PC-3 (cell line): ENCODE measurements at regions not wholly inside any gene's neighbourhood (a gene's known extent, or its start where the extent isn't known, plus 50 kb on each side); places are given as distances from the start of the nearest gene placed in this dataset.

ENCODE experiments used
- ATAC-seq: fragments of 200-7000 bp; cut with Tn5 transposase; 2 replicates; pipeline ENCODE4 v1.9.1; 2020; ENCODE audit warnings: mild to moderate bottlenecking, moderate library complexity
- BruUV-seq: library from RNA; stranded (reverse); fragments of 400-500 nt; replicated peaks from 2 replicates; lab custom pipeline; 2021; lab: Mats Ljungman, UMichigan
- CTCF ChIA-PET: fragments of 300-600 bp; sonication (Branson Sonifier 250); formaldehyde crosslinking; loops from one replicate; lab custom pipeline; 2022; ENCODE audit warnings: antibody characterized with exemption; lab: Charles Lee
- POLR2A ChIA-PET: fragments of 300-600 bp; sonication (Branson Sonifier 250); formaldehyde crosslinking; loops from one replicate; lab custom pipeline; 2022; ENCODE audit warnings: antibody characterized with exemption; ENCODE audit not compliant: unreplicated experiment; lab: Charles Lee
- DNase-seq: peaks from one replicate; pipeline ENCODE4 v3.0.0-alpha.2; 2015
- H2AFZ ChIP-seq: fragments of 300-600 bp; sonication (generic); 2 replicates; pipeline ENCODE4 v1.6.0; 2016; ENCODE audit warnings: antibody characterized with exemption, low read length
- H3F3A ChIP-seq: fragments of 300-600 bp; sonication (generic); one replicate; pipeline ENCODE4 v1.6.0; 2017; ENCODE audit warnings: antibody characterized with exemption, low read length, control low read depth, mild to moderate bottlenecking; ENCODE audit not compliant: unreplicated experiment
- H3K27ac ChIP-seq: fragments of 300-600 bp; sonication (generic); 2 replicates; pipeline ENCODE4 v1.5.1; 2016; ENCODE audit warnings: mild to moderate bottlenecking, low read length
- H3K27me3 ChIP-seq: fragments of 300-600 bp; sonication (generic); 2 replicates; pipeline ENCODE4 v1.6.1; 2016; ENCODE audit warnings: low read length, mixed read lengths
- H3K36me3 ChIP-seq: fragments of 300-600 bp; sonication (generic); 2 replicates; pipeline ENCODE4 v1.6.1; 2016; ENCODE audit warnings: low read depth, mixed run types, low read length, mixed read lengths
- H3K4me1 ChIP-seq: fragments of 300-600 bp; sonication (generic); 2 replicates; pipeline ENCODE4 v1.5.1; 2016; ENCODE audit warnings: low read length; ENCODE audit not compliant: insufficient read depth
- H3K4me2 ChIP-seq: fragments of 300-600 bp; sonication (generic); 2 replicates; pipeline ENCODE4 v1.6.0; 2016; ENCODE audit warnings: low read length
- H3K4me3 ChIP-seq: fragments of 300-600 bp; sonication (generic); 2 replicates; pipeline ENCODE4 v1.5.1; 2016; ENCODE audit warnings: mild to moderate bottlenecking, low read length, mixed read lengths
- H3K79me2 ChIP-seq: fragments of 300-600 bp; sonication (generic); 2 replicates; pipeline ENCODE4 v1.6.1; 2017; ENCODE audit warnings: low read length, mixed read lengths
- H3K9ac ChIP-seq: fragments of 300-600 bp; sonication (generic); 2 replicates; pipeline ENCODE4 v1.6.0; 2016; ENCODE audit warnings: mild to moderate bottlenecking, low read length
- H3K9me2 ChIP-seq: fragments of 300-600 bp; sonication (generic); replicated peaks from 2 replicates; pipeline ENCODE4 v1.6.1; 2016; ENCODE audit warnings: mixed run types, low read length, mixed read lengths
- H3K9me3 ChIP-seq: fragments of 300-600 bp; sonication (generic); 2 replicates; pipeline ENCODE4 v1.6.1; 2016; ENCODE audit warnings: low read length, mixed read lengths
- H4K20me1 ChIP-seq: fragments of 300-600 bp; sonication (generic); 2 replicates; pipeline ENCODE4 v1.6.1; 2016; ENCODE audit warnings: low read length, mixed read lengths
- EZH2 ChIP-seq: fragments of 300-600 bp; sonication (generic); IDR thresholded peaks from one replicate; pipeline ENCODE4 v1.6.1; 2017; ENCODE audit warnings: antibody characterized with exemption, mild to moderate bottlenecking, low read length; ENCODE audit not compliant: unreplicated experiment
- EZH2phosphoT487 ChIP-seq: fragments of 300-600 bp; sonication (generic); IDR thresholded peaks from 2 replicates; pipeline ENCODE4 v1.6.1; 2018; ENCODE audit warnings: mild to moderate bottlenecking, antibody characterized with exemption, low read length, borderline replicate concordance
- intact Hi-C: fragments of 100-400 bp; cut with micrococcal nuclease; formaldehyde crosslinking; loops from 2 replicates; pipeline ENCODE4 v1.9.0; 2023
- TF ChIP-seq, protein P1 (sequence below): fragments of 300-600 bp; sonication (generic); conservative IDR thresholded peaks from 2 replicates; pipeline ENCODE4 v1.5.1; 2017; ENCODE audit warnings: antibody characterized with exemption, low read depth, mild to moderate bottlenecking, low read length

DNA sequence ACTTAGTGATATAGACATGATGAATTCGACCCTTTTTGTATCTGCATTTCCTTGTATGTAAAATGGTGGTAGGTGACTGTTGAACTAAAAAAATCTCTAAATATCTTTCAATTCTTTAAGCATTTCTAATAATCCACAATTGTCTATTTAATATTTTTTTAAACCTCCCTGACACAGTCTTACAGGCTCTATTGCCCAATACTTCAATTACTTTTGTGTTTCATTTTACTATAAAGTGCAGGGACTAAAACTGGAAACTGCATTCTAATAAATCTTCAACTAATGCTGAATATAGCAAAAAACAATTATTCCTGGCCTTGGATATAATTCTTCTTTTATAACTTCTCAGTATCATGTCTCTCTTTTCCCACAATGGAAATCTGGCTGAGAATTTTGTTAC is 202.7 kb upstream of the PIK3R1 start:
- Histone ChIP-seq H3K36me3 (no peaks in the 10 kb centered on the region), H2AFZ (no peak overlapping the region), H3K4me3 (no peak overlapping the region), H3K4me1 (no peaks in the 10 kb centered on the region), H3K9ac (no peak overlapping the region), H3K9me3 (no peaks in the 10 kb centered on the region), H3K79me2 (no peaks in the 10 kb centered on the region), H4K20me1 (no peaks in the 10 kb centered on the region), H3K4me2 (no peak overlapping the region), H3F3A (no peaks in the 10 kb centered on the region), H3K27me3 (no peaks in the 10 kb centered on the region), H3K9me2 (no peaks in the 10 kb centered on the region), H3K27ac (no peak overlapping the region)
- ChIA-PET CTCF (no interaction called here), POLR2A (no interaction called here)
- ATAC-seq (no peak), DNase-seq (no peak)
- intact Hi-C loops: no loop called here
- no TSS peak for BruUV-seq
- no peak for TF ChIP-seq EZH2phosphoT487
- TF ChIP-seq, protein P1, sequence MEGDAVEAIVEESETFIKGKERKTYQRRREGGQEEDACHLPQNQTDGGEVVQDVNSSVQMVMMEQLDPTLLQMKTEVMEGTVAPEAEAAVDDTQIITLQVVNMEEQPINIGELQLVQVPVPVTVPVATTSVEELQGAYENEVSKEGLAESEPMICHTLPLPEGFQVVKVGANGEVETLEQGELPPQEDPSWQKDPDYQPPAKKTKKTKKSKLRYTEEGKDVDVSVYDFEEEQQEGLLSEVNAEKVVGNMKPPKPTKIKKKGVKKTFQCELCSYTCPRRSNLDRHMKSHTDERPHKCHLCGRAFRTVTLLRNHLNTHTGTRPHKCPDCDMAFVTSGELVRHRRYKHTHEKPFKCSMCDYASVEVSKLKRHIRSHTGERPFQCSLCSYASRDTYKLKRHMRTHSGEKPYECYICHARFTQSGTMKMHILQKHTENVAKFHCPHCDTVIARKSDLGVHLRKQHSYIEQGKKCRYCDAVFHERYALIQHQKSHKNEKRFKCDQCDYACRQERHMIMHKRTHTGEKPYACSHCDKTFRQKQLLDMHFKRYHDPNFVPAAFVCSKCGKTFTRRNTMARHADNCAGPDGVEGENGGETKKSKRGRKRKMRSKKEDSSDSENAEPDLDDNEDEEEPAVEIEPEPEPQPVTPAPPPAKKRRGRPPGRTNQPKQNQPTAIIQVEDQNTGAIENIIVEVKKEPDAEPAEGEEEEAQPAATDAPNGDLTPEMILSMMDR: no peak
- no peak for TF ChIP-seq EZH2

DNA sequence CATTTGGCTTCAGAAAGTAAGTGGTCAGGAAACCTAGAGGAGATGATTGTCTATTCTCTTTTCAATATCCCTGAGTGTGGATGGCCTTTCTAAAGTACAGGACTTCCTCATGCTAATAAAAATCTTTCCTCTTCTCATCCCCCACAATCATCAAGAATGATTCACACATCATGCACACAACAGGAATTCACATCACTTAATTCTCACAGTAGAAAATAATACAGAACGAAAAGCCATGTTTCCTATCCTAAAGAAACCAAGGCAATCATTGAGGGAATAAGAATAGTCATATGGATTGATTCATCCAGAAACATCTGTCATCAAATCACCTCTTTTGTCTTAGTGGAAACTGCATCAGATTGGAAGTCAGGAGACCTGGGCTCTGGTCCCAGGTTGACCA is 203.1 kb upstream of the PIK3R1 start:
- ATAC-seq: no peak
- DNase-seq: no peak
- ChIA-PET CTCF (no interaction called here), POLR2A (no interaction called here)
- H3K9me3 ChIP-seq: no peaks in the 10 kb centered on the region
- no peaks in the 10 kb centered on the region for H3K27me3 ChIP-seq
- H3K4me1 ChIP-seq: no peaks in the 10 kb centered on the region
- no peaks in the 10 kb centered on the region for H4K20me1 ChIP-seq
- no peak overlapping the region for H2AFZ ChIP-seq
- no peak overlapping the region for H3K4me2 ChIP-seq
- BruUV-seq: no TSS peak
- TF ChIP-seq EZH2: no peak
- TF ChIP-seq, protein P1: no peak
- TF ChIP-seq EZH2phosphoT487: no peak
- no peak overlapping the region for H3K9ac ChIP-seq
- H3K27ac ChIP-seq: no peak overlapping the region
- intact Hi-C loops: no loop called here
- H3K9me2 ChIP-seq: no peaks in the 10 kb centered on the region
- no peaks in the 10 kb centered on the region for H3K79me2 ChIP-seq
- H3K4me3 ChIP-seq: no peak overlapping the region
- no peaks in the 10 kb centered on the region for H3K36me3 ChIP-seq
- H3F3A ChIP-seq: no peaks in the 10 kb centered on the region

DNA sequence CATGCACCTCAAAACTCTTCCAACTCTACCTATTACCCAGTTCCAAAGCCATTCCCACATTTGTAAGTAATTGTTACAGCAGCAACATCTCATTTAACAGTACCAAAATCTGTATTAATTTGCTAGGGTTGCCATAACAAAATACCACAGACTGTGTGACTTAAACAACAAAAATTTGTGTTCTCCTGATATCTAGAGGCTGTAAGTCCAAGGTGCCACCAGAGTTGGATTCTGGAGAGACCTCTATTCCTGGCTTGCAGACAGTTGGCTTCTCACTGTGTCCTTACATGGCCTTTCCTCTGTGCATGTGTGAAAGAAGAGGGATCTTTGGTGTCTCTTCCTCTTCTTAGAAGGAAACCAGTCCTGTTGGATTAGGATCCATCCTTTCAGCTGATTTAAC is 203.8 kb upstream of the PIK3R1 start:
- CTCF ChIA-PET: no interaction called here
- no peaks in the 10 kb centered on the region for H3K4me1 ChIP-seq
- H3K9me2 ChIP-seq: no peaks in the 10 kb centered on the region
- intact Hi-C loops: no loop called here
- no peak for ATAC-seq
- H3K79me2 ChIP-seq: no peaks in the 10 kb centered on the region
- no peaks in the 10 kb centered on the region for H4K20me1 ChIP-seq
- no peak overlapping the region for H3K4me3 ChIP-seq
- H3K27ac ChIP-seq: no peak overlapping the region
- H2AFZ ChIP-seq: no peak overlapping the region
- no peaks in the 10 kb centered on the region for H3K27me3 ChIP-seq
- POLR2A ChIA-PET: no interaction called here
- no peaks in the 10 kb centered on the region for H3K9me3 ChIP-seq
- no peak for DNase-seq
- TF ChIP-seq EZH2 (no peak), EZH2phosphoT487 (no peak)
- TF ChIP-seq, protein P1: no peak
- H3K4me2 ChIP-seq: no peak overlapping the region
- no peaks in the 10 kb centered on the region for H3F3A ChIP-seq
- BruUV-seq: no TSS peak
- H3K9ac ChIP-seq: no peak overlapping the region
- no peaks in the 10 kb centered on the region for H3K36me3 ChIP-seq
